DOHH2 (cell line): ENCODE measurements at regions not wholly inside any gene's neighbourhood (a gene's known extent, or its start where the extent isn't known, plus 50 kb on each side); places are given as distances from the start of the nearest gene placed in this dataset.

Experiments used
- H3F3A ChIP-seq: fragments of 200-600 bp; sonication (generic), shearing (Covaris generic); 2 replicates; pipeline ENCODE4 v1.6.0; 2016; ENCODE audit warnings: antibody characterized with exemption, mild to moderate bottlenecking; ENCODE audit not compliant: control insufficient read depth, insufficient read depth
- H3K27ac ChIP-seq: fragments of 200-600 bp; sonication (generic); 2 replicates; pipeline ENCODE4 v1.5.1; 2014; ENCODE audit warnings: low read depth, mild to moderate bottlenecking, low read length, moderate library complexity
- H3K27me3 ChIP-seq: fragments of 200-600 bp; sonication (generic); 2 replicates; pipeline ENCODE4 v1.6.1; 2014; ENCODE audit warnings: mild to moderate bottlenecking, low read length, mixed read lengths; ENCODE audit not compliant: control insufficient read depth
- H3K36me3 ChIP-seq: fragments of 200-600 bp; sonication (generic); 2 replicates; pipeline ENCODE4 v1.6.1; 2014; ENCODE audit warnings: mild to moderate bottlenecking, low read length, moderate library complexity, mixed read lengths; ENCODE audit not compliant: control insufficient read depth
- H3K4me1 ChIP-seq: fragments of 200-600 bp; sonication (generic); 2 replicates; pipeline ENCODE4 v1.6.1; 2014; ENCODE audit warnings: mild to moderate bottlenecking, low read length, mixed read lengths; ENCODE audit not compliant: control insufficient read depth
- H3K4me2 ChIP-seq: fragments of 200-600 bp; sonication (generic); 2 replicates; pipeline ENCODE4 v1.6.0; 2014; ENCODE audit warnings: mild to moderate bottlenecking, low read length, moderate library complexity
- H3K4me3 ChIP-seq: fragments of 200-600 bp; sonication (generic); 2 replicates; pipeline ENCODE4 v1.5.1; 2014; ENCODE audit warnings: mild to moderate bottlenecking, low read length, mixed read lengths
- H3K79me2 ChIP-seq: fragments of 200-600 bp; sonication (generic); 2 replicates; pipeline ENCODE4 v1.6.1; 2014; ENCODE audit warnings: mild to moderate bottlenecking, low read length, mixed read lengths; ENCODE audit not compliant: control insufficient read depth
- H3K9me2 ChIP-seq: fragments of 200-600 bp; sonication (generic); replicated peaks from 2 replicates; pipeline ENCODE4 v1.6.1; 2014; ENCODE audit warnings: mild to moderate bottlenecking, low read length, mixed read lengths; ENCODE audit not compliant: control insufficient read depth
- H3K9me3 ChIP-seq: fragments of 200-600 bp; sonication (generic); 2 replicates; pipeline ENCODE4 v1.6.1; 2014; ENCODE audit warnings: antibody characterized with exemption, low read length, mixed read lengths; ENCODE audit not compliant: control insufficient read depth, insufficient read depth
- H4K20me1 ChIP-seq: fragments of 200-600 bp; sonication (generic); 2 replicates; pipeline ENCODE4 v1.6.0; 2014; ENCODE audit warnings: low read depth, mild to moderate bottlenecking, antibody characterized with exemption, low read length, moderate library complexity; ENCODE audit not compliant: control insufficient read depth, insufficient read depth
- CTCF ChIP-seq: fragments of 200-600 bp; sonication (generic); IDR thresholded peaks from one replicate; pipeline ENCODE4 v1.5.1; 2014; ENCODE audit warnings: antibody characterized with exemption, mild to moderate bottlenecking, low read depth, low read length; ENCODE audit not compliant: poor library complexity, severe bottlenecking
- EZH2phosphoT487 ChIP-seq: fragments of 200-600 bp; sonication (generic); IDR thresholded peaks from 2 replicates; pipeline ENCODE4 v1.6.1; 2017; ENCODE audit warnings: borderline replicate concordance, mild to moderate bottlenecking, antibody characterized with exemption, low read length, moderate library complexity, mixed read lengths

GRCh38 chr6:90872981-90873380, 286.1 kb upstream of the MAP3K7 start:
- Histone ChIP-seq H3K4me2 (no peak overlapping the region), H3K9me3 (no peaks in the 10 kb centered on the region), H3K9me2 (no peaks in the 10 kb centered on the region), H3K4me1 (no peaks in the 10 kb centered on the region), H3K4me3 (no peak overlapping the region), H3K36me3 (no peaks in the 10 kb centered on the region), H3K79me2 (no peaks in the 10 kb centered on the region), H3F3A (no peaks in the 10 kb centered on the region), H4K20me1 (no peaks in the 10 kb centered on the region), H3K27ac (no peak overlapping the region), H3K27me3 (peaks cover 10% of the 10 kb centered on the region; the same call in 1 of the 2 replicates)
- TF ChIP-seq CTCF (no peak), EZH2phosphoT487 (no peak)

GRCh38 chr6:90870561-90870960, 283.7 kb upstream of the MAP3K7 start:
- Histone ChIP-seq H3F3A (no peaks in the 10 kb centered on the region), H3K9me2 (no peaks in the 10 kb centered on the region), H3K4me1 (no peaks in the 10 kb centered on the region), H3K27me3 (peaks cover 10% of the 10 kb centered on the region; the same call in 1 of the 2 replicates), H4K20me1 (no peaks in the 10 kb centered on the region), H3K27ac (no peak overlapping the region), H3K9me3 (no peaks in the 10 kb centered on the region), H3K79me2 (no peaks in the 10 kb centered on the region), H3K4me2 (no peak overlapping the region), H3K36me3 (no peaks in the 10 kb centered on the region), H3K4me3 (no peak overlapping the region)
- TF ChIP-seq EZH2phosphoT487 (no peak), CTCF (no peak)

GRCh38 chr6:90868656-90869055, 281.8 kb upstream of the MAP3K7 start:
- Histone ChIP-seq H3K79me2 (no peaks in the 10 kb centered on the region), H3K27me3 (peaks cover 10% of the 10 kb centered on the region; the same call in 1 of the 2 replicates), H3K9me2 (no peaks in the 10 kb centered on the region), H3K36me3 (no peaks in the 10 kb centered on the region), H3K27ac (no peak overlapping the region), H3K4me2 (no peak overlapping the region), H3K4me1 (no peaks in the 10 kb centered on the region), H3F3A (no peaks in the 10 kb centered on the region), H3K4me3 (no peak overlapping the region), H4K20me1 (no peaks in the 10 kb centered on the region), H3K9me3 (no peaks in the 10 kb centered on the region)
- TF ChIP-seq EZH2phosphoT487 (no peak), CTCF (no peak)

DNA sequence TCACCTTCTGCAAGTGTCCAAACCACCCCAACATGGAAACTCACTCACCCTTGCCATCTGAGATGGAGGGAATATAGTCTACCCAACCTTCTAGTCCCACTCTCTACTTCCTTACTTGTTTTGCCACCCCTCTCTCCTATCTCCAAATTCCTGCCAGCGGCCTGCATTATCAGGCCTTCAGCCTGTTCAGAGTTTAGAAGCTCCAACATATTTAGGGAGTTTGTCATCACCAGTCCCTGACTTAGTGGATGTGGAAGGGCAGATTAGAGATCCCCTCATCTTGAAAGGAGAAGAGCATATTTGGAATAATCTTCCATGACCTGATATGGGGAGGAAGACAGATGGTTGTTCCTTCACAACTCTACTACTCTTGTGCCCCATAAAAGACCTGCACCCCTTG, 281.4 kb upstream of the MAP3K7 start:
- no peaks in the 10 kb centered on the region for H3K79me2 ChIP-seq
- H3K36me3 ChIP-seq, result no peaks in the 10 kb centered on the region
- no peaks in the 10 kb centered on the region for H3F3A ChIP-seq
- no peak overlapping the region for H3K27ac ChIP-seq
- no peak overlapping the region for H3K4me3 ChIP-seq
- no peak overlapping the region for H3K4me2 ChIP-seq
- TF ChIP-seq CTCF (no peak), EZH2phosphoT487 (no peak)
- H3K9me3 ChIP-seq, result no peaks in the 10 kb centered on the region
- H3K27me3 ChIP-seq, result peaks cover 6% of the 10 kb centered on the region; the same call in 1 of the 2 replicates
- H3K4me1 ChIP-seq, result no peaks in the 10 kb centered on the region
- no peaks in the 10 kb centered on the region for H4K20me1 ChIP-seq
- no peaks in the 10 kb centered on the region for H3K9me2 ChIP-seq
